Endothelial cell of umbilical vein (primary cell): ENCODE measurements at regions not wholly inside any gene's neighbourhood (a gene's known extent, or its start where the extent isn't known, plus 50 kb on each side); places are given as distances from the start of the nearest gene placed in this dataset.

Experiments
- EZH2 ChIP-seq: IDR thresholded peaks from 2 replicates; pipeline ENCODE4 v1.6.1; 2012; ENCODE audit warnings: borderline replicate concordance, low read depth, mild to moderate bottlenecking, moderate library complexity, low read length, inconsistent platforms; ENCODE audit not compliant: severe bottlenecking
- FOS ChIP-seq: IDR thresholded peaks from 2 replicates; pipeline ENCODE4 v1.6.1; 2011; ENCODE audit warnings: mild to moderate bottlenecking, low read length, moderate library complexity, borderline replicate concordance; ENCODE audit not compliant: insufficient read depth
- JUN ChIP-seq: IDR thresholded peaks from 2 replicates; pipeline ENCODE4 v1.6.1; 2011; ENCODE audit warnings: borderline replicate concordance, low read depth; ENCODE audit not compliant: insufficient read length, insufficient read depth
- POLR2A ChIP-seq: IDR thresholded peaks from 2 replicates; pipeline ENCODE4 v1.6.1; 2012; ENCODE audit warnings: low read depth, mild to moderate bottlenecking, control low read depth, low read length
- POLR2AphosphoS5 ChIP-seq: IDR thresholded peaks from 2 replicates; pipeline ENCODE4 v1.6.1; 2012; ENCODE audit warnings: low read depth, mild to moderate bottlenecking, control low read depth, low read length, moderate library complexity; ENCODE audit not compliant: insufficient read depth
- TF ChIP-seq, protein P1 (sequence below), 2 donors: IDR thresholded peaks; 1 replicate in 1 of 2; 2 replicates in 1 of 2; pipeline ENCODE4 v1.5.1; 2011; ENCODE audit warnings: low read length in 2 of 2, mild to moderate bottlenecking in 2 of 2, moderate library complexity in 2 of 2, control low read depth in 1 of 2, inconsistent platforms in 1 of 2, low read depth in 1 of 2; ENCODE audit not compliant: insufficient read depth in 1 of 2; ENCODE audit errors: extremely low read depth in 1 of 2
- TF ChIP-seq, protein P2 (sequence below): IDR thresholded peaks from 2 replicates; pipeline ENCODE4 v1.6.1; 2011; ENCODE audit not compliant: insufficient read depth, insufficient read length

DNA sequence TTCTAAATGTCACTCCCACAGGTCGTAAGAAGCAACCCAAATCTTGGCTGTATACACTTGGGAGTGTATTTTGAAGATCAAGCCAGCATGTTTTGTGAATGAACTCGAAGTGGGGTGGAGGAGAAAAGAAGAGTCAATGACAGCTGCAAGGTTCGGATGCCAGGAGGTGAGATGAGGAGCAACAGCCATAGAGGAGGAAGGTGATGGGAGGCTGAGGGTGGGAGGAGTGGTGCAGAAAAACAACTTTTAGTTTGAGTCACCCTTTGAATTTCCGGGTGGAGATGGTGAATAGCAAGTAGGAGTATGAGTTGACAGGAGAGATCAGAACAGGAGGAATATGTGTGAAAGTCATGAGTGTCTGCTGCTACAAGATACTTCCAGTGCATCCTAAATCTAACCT is 153.6 kb downstream of the DIRAS2 start:
- TF ChIP-seq EZH2: no peak
- no peak for TF ChIP-seq POLR2A
- TF ChIP-seq, protein P1, sequence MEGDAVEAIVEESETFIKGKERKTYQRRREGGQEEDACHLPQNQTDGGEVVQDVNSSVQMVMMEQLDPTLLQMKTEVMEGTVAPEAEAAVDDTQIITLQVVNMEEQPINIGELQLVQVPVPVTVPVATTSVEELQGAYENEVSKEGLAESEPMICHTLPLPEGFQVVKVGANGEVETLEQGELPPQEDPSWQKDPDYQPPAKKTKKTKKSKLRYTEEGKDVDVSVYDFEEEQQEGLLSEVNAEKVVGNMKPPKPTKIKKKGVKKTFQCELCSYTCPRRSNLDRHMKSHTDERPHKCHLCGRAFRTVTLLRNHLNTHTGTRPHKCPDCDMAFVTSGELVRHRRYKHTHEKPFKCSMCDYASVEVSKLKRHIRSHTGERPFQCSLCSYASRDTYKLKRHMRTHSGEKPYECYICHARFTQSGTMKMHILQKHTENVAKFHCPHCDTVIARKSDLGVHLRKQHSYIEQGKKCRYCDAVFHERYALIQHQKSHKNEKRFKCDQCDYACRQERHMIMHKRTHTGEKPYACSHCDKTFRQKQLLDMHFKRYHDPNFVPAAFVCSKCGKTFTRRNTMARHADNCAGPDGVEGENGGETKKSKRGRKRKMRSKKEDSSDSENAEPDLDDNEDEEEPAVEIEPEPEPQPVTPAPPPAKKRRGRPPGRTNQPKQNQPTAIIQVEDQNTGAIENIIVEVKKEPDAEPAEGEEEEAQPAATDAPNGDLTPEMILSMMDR (IDR thresholded peaks at IDR 0.05; ENCODE audit: extremely low read depth in 1 of 2, insufficient read depth in 1 of 2, low read depth in 1 of 2, low read length in 2 of 2): no peak
- TF ChIP-seq FOS: no peak
- no peak for TF ChIP-seq POLR2AphosphoS5
- TF ChIP-seq, protein P2, sequence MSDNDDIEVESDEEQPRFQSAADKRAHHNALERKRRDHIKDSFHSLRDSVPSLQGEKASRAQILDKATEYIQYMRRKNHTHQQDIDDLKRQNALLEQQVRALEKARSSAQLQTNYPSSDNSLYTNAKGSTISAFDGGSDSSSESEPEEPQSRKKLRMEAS: no peak
- TF ChIP-seq JUN: no peak
